ENCODE measurements at regions not wholly inside any gene's neighbourhood (a gene's known extent, or its start where the extent isn't known, plus 50 kb on each side); places are given as distances from the start of the nearest gene placed in this dataset.

GRCh38 chr12:13628067-13628466, 353.3 kb downstream of the GRIN2B start:
- Histone ChIP-seq H3K27ac (no peak overlapping the region), H3K9me3 (no peaks in the 10 kb centered on the region), H3K27me3 (no peaks in the 10 kb centered on the region), H3K4me1 (no peaks in the 10 kb centered on the region), H3K4me3 (no peak overlapping the region), H3K36me3 (no peaks in the 10 kb centered on the region)
- ATAC-seq (no peak), DNase-seq (no peak)
- TF ChIP-seq, protein P1, sequence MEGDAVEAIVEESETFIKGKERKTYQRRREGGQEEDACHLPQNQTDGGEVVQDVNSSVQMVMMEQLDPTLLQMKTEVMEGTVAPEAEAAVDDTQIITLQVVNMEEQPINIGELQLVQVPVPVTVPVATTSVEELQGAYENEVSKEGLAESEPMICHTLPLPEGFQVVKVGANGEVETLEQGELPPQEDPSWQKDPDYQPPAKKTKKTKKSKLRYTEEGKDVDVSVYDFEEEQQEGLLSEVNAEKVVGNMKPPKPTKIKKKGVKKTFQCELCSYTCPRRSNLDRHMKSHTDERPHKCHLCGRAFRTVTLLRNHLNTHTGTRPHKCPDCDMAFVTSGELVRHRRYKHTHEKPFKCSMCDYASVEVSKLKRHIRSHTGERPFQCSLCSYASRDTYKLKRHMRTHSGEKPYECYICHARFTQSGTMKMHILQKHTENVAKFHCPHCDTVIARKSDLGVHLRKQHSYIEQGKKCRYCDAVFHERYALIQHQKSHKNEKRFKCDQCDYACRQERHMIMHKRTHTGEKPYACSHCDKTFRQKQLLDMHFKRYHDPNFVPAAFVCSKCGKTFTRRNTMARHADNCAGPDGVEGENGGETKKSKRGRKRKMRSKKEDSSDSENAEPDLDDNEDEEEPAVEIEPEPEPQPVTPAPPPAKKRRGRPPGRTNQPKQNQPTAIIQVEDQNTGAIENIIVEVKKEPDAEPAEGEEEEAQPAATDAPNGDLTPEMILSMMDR (IDR thresholded peaks at IDR 0.05), result no peak
- intact Hi-C loops (cut with DNase I), result no loop called here

DNA sequence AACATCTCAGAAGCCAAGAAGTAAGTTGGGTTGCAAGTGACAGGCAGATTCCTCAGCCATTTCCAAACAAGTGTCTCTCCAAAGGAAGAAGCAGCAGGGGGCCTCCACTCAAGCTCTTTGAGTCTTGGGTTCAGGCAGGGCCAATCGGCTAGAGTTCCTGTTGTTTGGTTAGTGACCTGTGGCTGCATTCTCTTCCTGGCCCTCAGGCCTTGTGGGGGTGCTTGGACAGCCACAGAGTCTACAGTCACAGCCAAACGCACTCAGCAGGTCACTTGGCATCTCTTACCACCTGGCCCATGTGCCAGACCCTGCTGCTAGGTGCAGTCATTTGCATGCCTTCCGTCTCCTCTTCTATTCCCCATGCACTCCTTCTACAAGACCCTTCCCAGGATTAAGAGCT, 353.9 kb downstream of the GRIN2B start:
- TF ChIP-seq, protein P1 (IDR thresholded peaks at IDR 0.05), result no peak
- Histone ChIP-seq H3K27me3 (no peaks in the 10 kb centered on the region), H3K4me1 (no peaks in the 10 kb centered on the region), H3K4me3 (no peak overlapping the region), H3K36me3 (no peaks in the 10 kb centered on the region), H3K27ac (no peak overlapping the region), H3K9me3 (no peaks in the 10 kb centered on the region)
- intact Hi-C loops (cut with DNase I), result no loop called here
- DNase-seq, result no peak
- ATAC-seq, result no peak

DNA sequence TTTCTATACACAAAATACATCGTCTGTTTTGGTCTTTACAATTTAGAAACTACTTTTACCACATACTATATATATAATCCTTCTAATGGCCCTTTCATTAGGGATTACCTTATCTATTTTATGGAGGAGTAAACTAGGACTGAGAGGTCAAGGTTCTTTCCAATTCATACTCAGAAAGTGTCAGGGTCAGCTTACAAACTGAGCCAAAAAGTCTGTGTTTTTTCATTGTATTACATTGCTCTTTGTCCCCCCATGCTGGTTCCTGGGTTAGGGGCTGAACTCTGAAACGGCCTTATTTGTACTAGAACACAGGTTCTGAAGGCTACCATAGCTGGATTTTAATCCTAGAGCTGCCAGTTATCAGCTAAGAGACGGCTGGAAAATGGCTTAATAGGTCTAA, 368.1 kb downstream of the GRIN2B start:
- no peaks in the 10 kb centered on the region for H3K36me3 ChIP-seq
- no peaks in the 10 kb centered on the region for H3K4me1 ChIP-seq
- DNase-seq (no peak), ATAC-seq (no peak)
- H3K27me3 ChIP-seq, result no peaks in the 10 kb centered on the region
- TF ChIP-seq, protein P1 (IDR thresholded peaks at IDR 0.05), result no peak
- intact Hi-C loops (cut with DNase I), result loop anchor here in 1 of 2 donors (5.0 kb wide), 1 partner anchor 51 kb away; no protein-coding TSS in a partner anchor
- H3K4me3 ChIP-seq, result no peak overlapping the region
- no peaks in the 10 kb centered on the region for H3K9me3 ChIP-seq
- no peak overlapping the region for H3K27ac ChIP-seq

DNA sequence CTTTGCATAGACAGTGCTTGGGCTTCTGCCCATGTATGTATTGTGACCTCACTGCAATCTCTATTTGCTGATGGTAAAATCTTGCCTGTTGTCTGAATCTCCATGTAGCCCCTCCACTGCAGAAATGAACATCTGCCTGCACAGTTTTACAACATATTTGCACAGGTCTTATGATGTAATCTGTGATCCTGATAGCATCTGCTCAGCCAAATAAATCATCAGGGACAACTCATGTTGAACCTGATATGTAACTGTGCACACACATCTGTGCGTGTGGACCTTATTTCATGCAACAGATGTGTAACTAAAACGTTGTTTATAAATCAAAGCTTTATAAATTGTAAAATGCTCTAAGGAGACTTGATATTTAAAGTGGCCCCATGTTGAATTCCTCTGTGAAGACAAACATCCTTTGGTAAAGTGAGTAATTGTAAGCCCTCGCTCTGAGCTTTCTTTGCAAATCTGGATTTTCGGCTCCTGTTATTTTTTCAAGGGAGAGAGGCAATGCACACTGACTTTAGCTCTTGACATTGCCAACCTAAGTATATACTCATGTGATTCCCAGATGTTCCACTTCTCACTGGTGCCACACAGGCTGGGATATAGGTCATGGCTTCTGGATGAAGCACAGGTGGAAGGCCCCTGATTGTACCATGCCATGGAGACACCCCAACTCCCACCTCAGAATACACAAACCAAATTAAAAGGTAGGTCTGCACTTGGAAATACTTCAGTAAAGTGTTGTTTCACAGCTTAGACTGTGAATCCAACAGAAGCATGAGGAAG, 371.3 kb downstream of the GRIN2B start:
- TF ChIP-seq, protein P1 (IDR thresholded peaks at IDR 0.05), result no peak
- H3K4me1 ChIP-seq, result no peaks in the 10 kb centered on the region
- ATAC-seq, result no peak
- H3K27me3 ChIP-seq, result no peaks in the 10 kb centered on the region
- H3K27ac ChIP-seq, result no peak overlapping the region
- no peak overlapping the region for H3K4me3 ChIP-seq
- intact Hi-C loops (cut with DNase I), result loop anchor here in 1 of 2 donors (5.0 kb wide), 1 partner anchor 48 kb away; no protein-coding TSS in a partner anchor
- no peaks in the 10 kb centered on the region for H3K9me3 ChIP-seq
- DNase-seq, result no peak
- no peaks in the 10 kb centered on the region for H3K36me3 ChIP-seq

DNA sequence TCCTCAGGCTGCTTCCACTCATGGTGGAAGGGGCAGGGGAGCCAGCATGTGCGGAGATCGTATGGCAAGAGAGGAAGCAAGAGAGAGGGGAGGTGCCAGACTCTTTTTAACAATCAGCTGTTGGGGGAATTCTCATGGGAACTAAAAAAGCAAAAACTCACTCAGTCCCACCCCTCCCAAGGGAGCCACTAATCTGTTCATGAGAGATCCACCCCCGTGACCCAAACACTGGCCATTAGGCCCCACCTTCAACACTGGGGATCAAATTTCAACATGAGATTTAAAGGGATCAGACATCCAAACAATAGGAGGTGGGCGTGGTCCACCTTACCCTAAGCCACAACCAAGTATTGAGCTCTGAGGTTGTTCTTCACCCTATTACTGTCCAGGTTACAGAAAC, 375.1 kb downstream of the GRIN2B start:
- Histone ChIP-seq H3K4me3 (no peak overlapping the region), H3K9me3 (no peaks in the 10 kb centered on the region), H3K27me3 (no peaks in the 10 kb centered on the region), H3K36me3 (no peaks in the 10 kb centered on the region), H3K27ac (no peak overlapping the region), H3K4me1 (no peaks in the 10 kb centered on the region)
- TF ChIP-seq, protein P1 (IDR thresholded peaks at IDR 0.05), result no peak
- DNase-seq (no peak), ATAC-seq (no peak)
- intact Hi-C loops (cut with DNase I), result no loop called here
